Brain microvascular endothelial cell (primary cell): ENCODE measurements at regions not wholly inside any gene's neighbourhood (a gene's known extent, or its start where the extent isn't known, plus 50 kb on each side); places are given as distances from the start of the nearest gene placed in this dataset.
A peak's percentile ranks its signal among the peaks of the same experiment; 100 is the strongest.

Experiments
- DNase-seq: peaks from one replicate; pipeline ENCODE4 v3.0.0-alpha.2; 2020
- H3K27ac ChIP-seq: fragments of 250-450 bp; sonication (Bioruptor Pico); 2 replicates; pipeline ENCODE4 v1.5.1; 2020; ENCODE audit warnings: mild to moderate bottlenecking, moderate library complexity
- H3K27me3 ChIP-seq: fragments of 250-450 bp; sonication (Bioruptor Pico); replicated peaks from 2 replicates; pipeline ENCODE4 v1.5.1; 2020; ENCODE audit warnings: mild to moderate bottlenecking
- H3K36me3 ChIP-seq: fragments of 250-450 bp; sonication (Bioruptor Pico); replicated peaks from 2 replicates; pipeline ENCODE4 v1.5.1; 2020; ENCODE audit warnings: mild to moderate bottlenecking
- H3K4me3 ChIP-seq: 2 replicates; pipeline ENCODE4 v1.5.1; 2011; ENCODE audit warnings: low read depth, mild to moderate bottlenecking, control low read depth, low read length, moderate library complexity
- in situ Hi-C: cut with HindIII; loops from 2 replicates; pipeline ENCODE4 v1.10.0; 2017; ENCODE audit warnings: low sequenced_read_pairs, low pct_ligation_motif_present
- TF ChIP-seq, protein P1 (sequence below): IDR thresholded peaks from 2 replicates; pipeline ENCODE4 v1.5.1; 2011; ENCODE audit warnings: low read depth, mild to moderate bottlenecking, moderate library complexity, low read length, control low read depth, inconsistent platforms; ENCODE audit errors: missing control alignments

DNA sequence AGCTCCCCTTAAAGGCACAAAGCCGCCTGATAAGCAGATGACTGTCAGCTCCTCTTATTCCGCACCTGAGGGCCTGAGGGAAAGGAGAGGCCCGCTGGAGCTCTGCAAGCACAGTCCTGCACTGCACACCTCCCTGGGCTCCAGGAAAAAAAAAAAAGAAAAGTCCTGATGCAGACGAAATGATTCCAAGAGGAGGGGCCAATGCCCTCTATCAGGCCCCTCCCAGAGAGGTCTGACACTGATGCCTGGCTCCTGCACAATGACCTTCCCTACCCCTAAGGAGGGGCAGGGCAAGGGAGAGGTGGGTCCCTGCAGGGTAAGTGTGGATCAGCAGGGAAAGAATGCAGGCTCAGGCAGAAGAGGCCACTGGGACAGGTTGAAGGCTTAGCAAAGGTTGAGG lies 572.7 kb downstream of the SOX6 start:
- no peak overlapping the region for H3K27ac ChIP-seq
- no peak overlapping the region for H3K4me3 ChIP-seq
- H3K36me3 ChIP-seq = no peaks in the 10 kb centered on the region
- in situ Hi-C loops = no loop called here
- TF ChIP-seq, protein P1, sequence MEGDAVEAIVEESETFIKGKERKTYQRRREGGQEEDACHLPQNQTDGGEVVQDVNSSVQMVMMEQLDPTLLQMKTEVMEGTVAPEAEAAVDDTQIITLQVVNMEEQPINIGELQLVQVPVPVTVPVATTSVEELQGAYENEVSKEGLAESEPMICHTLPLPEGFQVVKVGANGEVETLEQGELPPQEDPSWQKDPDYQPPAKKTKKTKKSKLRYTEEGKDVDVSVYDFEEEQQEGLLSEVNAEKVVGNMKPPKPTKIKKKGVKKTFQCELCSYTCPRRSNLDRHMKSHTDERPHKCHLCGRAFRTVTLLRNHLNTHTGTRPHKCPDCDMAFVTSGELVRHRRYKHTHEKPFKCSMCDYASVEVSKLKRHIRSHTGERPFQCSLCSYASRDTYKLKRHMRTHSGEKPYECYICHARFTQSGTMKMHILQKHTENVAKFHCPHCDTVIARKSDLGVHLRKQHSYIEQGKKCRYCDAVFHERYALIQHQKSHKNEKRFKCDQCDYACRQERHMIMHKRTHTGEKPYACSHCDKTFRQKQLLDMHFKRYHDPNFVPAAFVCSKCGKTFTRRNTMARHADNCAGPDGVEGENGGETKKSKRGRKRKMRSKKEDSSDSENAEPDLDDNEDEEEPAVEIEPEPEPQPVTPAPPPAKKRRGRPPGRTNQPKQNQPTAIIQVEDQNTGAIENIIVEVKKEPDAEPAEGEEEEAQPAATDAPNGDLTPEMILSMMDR = no peak
- DNase-seq = no peak
- no peaks in the 10 kb centered on the region for H3K27me3 ChIP-seq

DNA sequence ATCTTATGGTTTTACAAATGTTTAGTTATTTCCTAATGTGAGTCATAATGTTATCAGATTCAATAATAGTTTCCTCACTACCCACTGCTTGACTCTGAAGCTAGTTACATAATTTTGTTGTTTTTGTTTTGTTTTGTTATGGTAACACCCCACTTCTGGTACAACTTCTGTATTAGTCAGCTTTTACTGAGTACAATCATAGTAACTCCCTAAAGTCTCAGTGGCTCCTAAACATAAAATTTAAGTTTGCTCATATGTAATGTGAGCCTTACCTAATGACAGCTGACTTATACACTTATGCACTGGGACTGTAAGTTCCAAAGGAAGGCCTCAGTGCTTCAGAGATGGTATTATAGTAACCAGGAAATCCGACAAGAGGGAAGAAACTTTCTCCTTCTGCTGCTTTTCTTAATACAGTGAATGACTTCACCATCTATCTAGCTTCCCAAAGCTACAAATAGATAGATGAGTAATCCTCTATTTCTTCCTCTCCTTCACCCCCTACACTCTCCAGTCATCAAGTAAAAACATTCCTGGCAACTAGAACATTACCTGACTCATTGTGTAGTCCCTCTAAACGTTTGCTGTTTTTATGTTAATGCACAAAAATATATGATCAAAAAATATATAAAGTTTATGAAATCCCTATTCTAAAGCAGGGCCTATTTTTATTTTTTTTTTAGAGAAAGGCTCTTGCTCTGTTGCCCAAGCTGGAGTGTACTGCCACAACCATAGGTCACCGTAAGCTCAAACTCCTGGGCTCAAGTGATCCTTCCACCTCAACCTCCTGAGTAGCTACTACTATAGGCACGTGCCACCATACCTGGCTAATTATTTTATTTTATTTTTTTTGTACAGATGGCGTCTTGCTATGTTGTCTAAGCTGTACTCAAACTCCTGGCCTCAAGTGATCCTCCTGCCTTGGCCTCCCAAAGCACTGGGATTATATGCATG lies 563.0 kb downstream of the SOX6 start:
- no peaks in the 10 kb centered on the region for H3K27me3 ChIP-seq
- H3K4me3 ChIP-seq = no peak overlapping the region
- H3K27ac ChIP-seq = peak overlapping the region; percentile 94
- no peaks in the 10 kb centered on the region for H3K36me3 ChIP-seq
- in situ Hi-C loops = no loop called here
- DNase-seq = peak; percentile 65
- TF ChIP-seq, protein P1 = no peak

DNA sequence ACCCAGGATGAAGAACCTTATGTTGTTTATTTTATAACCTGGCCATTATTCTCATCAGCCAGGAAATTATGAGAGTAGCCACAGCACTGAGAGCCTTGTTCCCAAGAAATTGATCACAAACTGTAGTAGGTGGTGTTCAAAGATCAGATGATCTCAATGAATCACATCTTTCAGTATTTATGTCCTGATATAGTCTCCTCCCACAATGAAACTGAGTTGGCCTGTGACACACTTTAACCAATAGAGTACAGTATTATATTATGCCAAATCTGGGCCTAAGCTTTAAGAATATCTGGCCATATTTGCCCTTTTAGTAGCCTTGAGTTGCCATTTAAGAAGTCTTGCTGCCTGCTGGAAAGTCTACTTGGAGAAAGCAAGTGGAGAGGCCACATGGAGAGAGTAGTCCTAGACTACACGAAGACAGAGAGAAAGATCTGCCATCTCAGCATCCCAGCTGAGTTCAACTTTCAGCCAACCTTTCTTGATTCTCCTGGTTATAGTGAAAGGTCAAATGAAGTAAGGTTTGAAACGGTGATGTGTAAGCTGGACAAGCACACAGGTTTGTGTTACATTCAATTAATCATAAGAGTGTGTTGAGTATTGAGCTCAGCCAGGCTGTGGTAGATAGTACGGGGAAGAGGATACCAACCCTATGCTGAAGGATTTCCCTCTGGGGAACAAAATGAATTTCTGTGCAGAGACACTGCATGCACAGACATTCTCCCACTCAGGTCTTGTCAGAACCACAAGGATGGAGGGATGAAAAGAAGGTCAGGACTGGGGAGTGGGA lies 561.8 kb downstream of the SOX6 start:
- no peaks in the 10 kb centered on the region for H3K36me3 ChIP-seq
- H3K4me3 ChIP-seq = no peak overlapping the region
- TF ChIP-seq, protein P1 = no peak
- peak overlapping the region; percentile 94 for H3K27ac ChIP-seq
- no peaks in the 10 kb centered on the region for H3K27me3 ChIP-seq
- no peak for DNase-seq
- in situ Hi-C loops = no loop called here

DNA sequence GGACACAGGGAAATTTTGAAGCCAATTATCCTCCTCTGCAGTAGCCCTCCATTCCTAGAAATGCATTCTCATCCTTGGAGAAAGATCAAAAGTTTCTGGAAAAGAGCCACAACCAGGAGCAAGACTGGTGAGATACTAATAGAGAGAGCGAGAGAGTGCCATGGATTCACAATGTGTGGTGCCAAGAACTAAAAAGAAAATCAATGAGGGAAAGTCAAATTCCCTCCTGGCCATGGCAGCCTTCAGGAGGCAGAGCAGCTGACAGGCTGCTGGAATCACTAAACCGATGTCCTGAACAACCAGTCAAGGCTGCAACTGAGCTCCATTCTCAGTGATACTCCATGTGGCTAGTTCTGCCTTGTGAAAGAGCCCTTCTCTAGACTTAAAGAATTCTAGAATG lies 561.0 kb downstream of the SOX6 start:
- Histone ChIP-seq H3K4me3 (no peak overlapping the region), H3K27me3 (no peaks in the 10 kb centered on the region), H3K36me3 (no peaks in the 10 kb centered on the region), H3K27ac (no peak overlapping the region)
- DNase-seq = no peak
- TF ChIP-seq, protein P1 = no peak
- in situ Hi-C loops = no loop called here

DNA sequence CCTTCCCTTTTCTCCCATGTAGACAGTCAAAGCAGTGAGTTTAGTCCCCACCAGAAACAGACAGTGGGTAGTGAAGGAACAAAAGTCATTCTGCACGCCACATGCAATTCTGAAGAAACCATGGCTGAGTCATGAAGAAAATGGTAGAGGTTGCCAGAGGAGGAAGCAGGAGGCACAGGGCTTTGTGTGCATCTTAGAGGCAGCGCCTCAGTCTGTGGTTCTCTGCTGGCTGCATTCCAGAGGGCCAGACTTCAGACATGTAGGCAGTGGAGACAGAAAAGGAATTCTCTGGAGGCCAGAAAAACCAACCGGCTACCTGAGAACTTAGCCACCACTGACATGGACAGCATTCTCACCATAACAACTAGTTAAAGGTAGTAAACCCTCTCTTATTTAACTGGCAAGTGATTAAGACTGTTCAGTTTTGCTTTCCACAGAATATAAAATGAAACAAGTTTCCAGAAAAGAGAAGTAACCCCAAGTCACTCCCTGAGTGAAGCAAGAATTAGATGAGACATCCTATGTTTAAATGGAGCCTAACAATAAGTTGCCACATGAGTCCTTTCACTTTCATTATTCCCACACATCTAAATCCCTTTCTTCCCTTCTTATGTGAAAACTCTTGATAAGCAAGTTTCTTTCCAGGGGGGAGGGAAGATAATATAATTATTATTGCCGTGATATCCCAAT lies 556.1 kb downstream of the SOX6 start:
- DNase-seq = peak; percentile 88
- in situ Hi-C loops = no loop called here
- peak overlapping the region; percentile 75 for H3K27ac ChIP-seq
- H3K36me3 ChIP-seq = no peaks in the 10 kb centered on the region
- TF ChIP-seq, protein P1 = no peak
- H3K27me3 ChIP-seq = no peaks in the 10 kb centered on the region
- H3K4me3 ChIP-seq = no peak overlapping the region
